Omental fat pad (tissue), 3 donors: ENCODE measurements at regions not wholly inside any gene's neighbourhood (a gene's known extent, or its start where the extent isn't known, plus 50 kb on each side); places are given as distances from the start of the nearest gene placed in this dataset.
"Not testable (repeated sequence)": the region's sequence is repeated elsewhere in the genome, so short reads cannot be mapped to it uniquely, and the experiment has no call there.

Experiments used
- ATAC-seq: fragments of 150-250 bp; one replicate; pipeline ENCODE4 v1.9.1; 2016; ENCODE audit warnings: mild to moderate bottlenecking, moderate library complexity; ENCODE audit not compliant: low FRiP score
- DNase-seq: peaks from one replicate; pipeline ENCODE4 v3.0.0-alpha.2; 2019; ENCODE audit warnings: low spot score
- CTCF ChIP-seq, 3 donors: fragments of 450-650 bp; IDR thresholded peaks; one replicate each; pipeline ENCODE4 v1.5.1; 2016 to 2017; ENCODE audit warnings: antibody characterized with exemption in 3 of 3, mild to moderate bottlenecking in 3 of 3, moderate library complexity in 2 of 3

DNA sequence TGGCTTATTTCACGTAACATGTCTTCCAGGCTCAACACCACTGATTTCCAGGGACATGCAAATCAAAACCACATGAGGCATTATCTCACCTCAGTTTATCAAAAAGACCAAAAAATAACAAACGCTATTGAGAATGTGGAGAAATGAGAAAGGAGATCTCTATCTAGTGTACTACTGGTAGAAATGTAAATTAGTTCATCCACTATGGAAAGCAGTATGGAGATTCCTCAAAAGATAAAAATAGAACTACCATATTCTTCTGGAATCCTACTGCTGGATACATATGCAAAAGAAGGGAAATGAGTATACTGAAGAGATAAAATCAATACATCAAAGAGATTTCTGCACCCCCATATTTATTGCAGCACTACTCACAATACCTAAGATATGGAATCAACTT, 329.6 kb upstream of the NDST3 start:
- TF ChIP-seq CTCF (IDR thresholded peaks at IDR 0.05), result no peak
- DNase-seq (no peak), ATAC-seq (no peak)

DNA sequence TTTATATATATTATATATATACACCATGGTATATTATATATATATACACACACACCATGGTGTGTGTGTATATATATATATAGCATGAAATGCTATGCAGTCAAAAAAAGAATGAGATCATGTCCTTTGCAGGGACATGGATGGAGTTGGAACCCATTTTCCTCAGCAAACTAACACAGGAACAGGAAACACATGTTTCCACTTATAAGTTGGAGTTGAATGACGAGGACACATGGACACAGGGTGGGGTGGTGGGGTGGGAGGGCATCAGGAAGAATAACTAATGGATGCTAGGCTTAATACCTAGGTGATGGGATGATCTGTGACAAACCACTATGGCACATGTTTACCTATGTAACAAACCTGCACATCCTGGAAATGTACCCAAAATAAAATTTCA, 293.6 kb upstream of the NDST3 start:
- no peak for DNase-seq
- ATAC-seq, result no peak
- no peak for TF ChIP-seq CTCF (IDR thresholded peaks at IDR 0.05)

DNA sequence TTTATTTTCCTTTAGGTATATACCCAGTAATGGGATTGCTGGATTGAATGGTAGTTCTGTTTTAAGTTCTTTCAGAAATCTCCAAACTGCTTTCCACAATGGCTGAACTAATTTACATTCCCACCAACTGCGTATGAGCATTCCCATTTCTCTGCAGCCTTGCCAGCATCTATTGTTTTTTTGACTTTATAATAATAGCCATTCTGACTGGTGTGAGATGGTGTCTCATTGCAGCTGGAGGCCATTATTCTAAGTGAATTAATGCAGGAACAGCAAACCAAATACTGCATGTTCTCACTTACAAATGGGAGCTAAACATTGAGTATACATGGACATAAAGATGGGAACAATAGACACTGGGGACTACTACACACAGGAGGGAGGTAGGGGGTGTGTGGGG, 288.9 kb upstream of the NDST3 start:
- DNase-seq, ATAC-seq: not testable (repeated sequence)

DNA sequence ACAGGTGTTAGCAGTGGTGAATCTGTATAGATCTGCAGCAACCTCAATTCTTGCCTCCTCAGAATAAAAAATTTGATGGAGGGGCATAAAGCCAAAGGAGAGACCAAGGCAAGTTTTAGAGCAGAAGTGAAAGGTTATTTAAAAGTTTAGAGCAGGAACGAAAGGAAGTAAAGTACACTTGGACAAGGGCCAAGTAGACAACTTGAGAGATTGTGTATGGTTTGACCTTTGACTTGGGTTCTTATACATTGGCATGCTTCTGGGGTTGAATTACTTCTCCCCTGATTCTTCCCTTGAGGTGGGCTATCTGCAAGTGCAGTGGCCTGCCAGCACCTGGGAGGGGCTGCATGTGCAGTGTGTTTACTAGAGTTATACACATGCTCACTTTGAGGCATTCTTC, 278.8 kb upstream of the NDST3 start:
- ATAC-seq (no peak), DNase-seq (no peak)
- no peak for TF ChIP-seq CTCF (IDR thresholded peaks at IDR 0.05)

DNA sequence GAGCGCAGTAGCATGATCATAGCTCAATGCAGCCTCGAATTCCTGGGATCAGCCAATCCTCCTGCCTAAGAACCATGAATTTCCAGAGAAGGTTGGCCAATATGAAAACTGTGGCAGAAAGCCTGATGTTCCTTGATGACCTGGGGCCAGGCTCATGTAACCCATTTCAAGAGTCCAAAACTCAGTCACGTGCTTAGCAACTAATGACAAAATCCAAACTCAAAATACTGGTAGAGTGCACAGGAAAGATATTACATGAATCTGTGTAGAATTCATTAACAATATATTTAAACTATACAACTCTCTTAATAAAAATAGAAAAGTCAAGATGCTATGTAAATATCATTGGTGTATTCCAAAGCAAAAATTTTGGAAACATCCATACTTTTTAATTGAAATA, 265.7 kb upstream of the NDST3 start:
- DNase-seq (no peak), ATAC-seq (no peak)
- TF ChIP-seq CTCF (IDR thresholded peaks at IDR 0.05), result no peak

DNA sequence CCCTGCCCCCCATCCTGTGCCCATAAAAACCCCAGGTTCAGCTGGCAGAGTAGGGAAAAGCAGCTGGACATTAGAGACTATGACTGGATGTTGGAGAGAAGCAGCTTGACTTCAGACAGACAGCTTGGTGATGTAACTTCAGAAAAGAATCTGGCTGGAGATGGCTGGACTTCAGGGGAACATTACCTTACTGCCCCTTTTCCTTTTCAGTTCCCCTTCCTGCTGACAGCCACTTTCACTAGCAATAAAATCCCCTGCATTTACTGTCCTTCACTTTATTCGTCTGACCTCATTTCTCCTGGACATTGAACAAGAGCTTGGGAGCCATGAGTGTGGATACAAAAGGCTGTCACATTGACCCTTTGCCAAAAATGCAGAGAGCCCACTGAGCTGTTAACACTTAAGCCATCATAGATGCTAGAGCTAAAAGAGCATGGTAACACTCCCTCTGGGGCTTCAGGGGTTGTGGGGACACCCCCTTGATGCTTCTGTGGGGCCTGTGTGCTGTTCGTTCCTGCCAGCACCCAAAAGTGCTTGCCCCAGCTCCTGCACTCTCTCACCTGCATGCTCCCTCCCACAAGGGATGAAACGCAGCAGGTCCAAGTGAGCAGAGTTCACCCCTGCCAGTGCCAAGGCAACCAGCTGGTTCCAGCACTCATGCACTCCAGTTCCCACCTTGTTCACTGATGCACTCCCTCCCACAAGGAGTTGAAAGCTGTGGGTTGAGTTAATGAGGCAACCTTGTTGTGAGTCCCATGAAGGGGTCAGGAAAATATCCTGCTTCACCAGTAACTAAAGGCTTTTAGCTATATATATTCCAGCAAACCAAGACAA, 263.8 kb upstream of the NDST3 start:
- no peak for DNase-seq
- no peak for TF ChIP-seq CTCF (IDR thresholded peaks at IDR 0.05)
- ATAC-seq, result no peak

GRCh38 chr4:117771647-117772337, 262.5 kb upstream of the NDST3 start:
- no peak for ATAC-seq

More at GRCh38 chr4:117771647-117772337, 262.5 kb upstream of the NDST3 start:
- TF ChIP-seq CTCF (IDR thresholded peaks at IDR 0.05), result no peak
- no peak for DNase-seq
